ENCODE measurements at regions not wholly inside any gene's neighbourhood (a gene's known extent, or its start where the extent isn't known, plus 50 kb on each side); places are given as distances from the start of the nearest gene placed in this dataset.

DNA sequence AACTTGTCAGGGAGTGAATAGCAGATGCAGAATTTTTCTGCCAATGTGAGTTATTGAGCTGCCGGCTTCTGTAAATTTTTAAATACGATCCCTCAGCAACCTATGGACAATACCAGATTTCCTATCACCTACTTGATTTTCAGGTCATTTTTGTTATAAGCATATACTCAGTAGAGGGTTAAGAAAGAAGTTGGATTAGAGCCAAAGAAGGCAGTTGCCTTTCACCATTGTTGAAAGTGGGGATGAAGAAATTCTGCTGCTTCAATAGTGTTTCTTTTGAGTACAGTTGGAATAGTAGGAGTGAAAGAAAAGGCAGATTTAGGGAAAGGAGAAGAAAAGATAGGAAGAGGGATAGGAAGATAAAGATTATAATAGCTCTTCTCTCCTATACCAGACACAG is 197.1 kb downstream of the ATP23 start:
- TF ChIP-seq, protein P1, sequence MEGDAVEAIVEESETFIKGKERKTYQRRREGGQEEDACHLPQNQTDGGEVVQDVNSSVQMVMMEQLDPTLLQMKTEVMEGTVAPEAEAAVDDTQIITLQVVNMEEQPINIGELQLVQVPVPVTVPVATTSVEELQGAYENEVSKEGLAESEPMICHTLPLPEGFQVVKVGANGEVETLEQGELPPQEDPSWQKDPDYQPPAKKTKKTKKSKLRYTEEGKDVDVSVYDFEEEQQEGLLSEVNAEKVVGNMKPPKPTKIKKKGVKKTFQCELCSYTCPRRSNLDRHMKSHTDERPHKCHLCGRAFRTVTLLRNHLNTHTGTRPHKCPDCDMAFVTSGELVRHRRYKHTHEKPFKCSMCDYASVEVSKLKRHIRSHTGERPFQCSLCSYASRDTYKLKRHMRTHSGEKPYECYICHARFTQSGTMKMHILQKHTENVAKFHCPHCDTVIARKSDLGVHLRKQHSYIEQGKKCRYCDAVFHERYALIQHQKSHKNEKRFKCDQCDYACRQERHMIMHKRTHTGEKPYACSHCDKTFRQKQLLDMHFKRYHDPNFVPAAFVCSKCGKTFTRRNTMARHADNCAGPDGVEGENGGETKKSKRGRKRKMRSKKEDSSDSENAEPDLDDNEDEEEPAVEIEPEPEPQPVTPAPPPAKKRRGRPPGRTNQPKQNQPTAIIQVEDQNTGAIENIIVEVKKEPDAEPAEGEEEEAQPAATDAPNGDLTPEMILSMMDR (conservative IDR thresholded peaks at IDR 0.05; ENCODE audit: low read depth, low read length): no peak
- peak; percentile 16 for DNase-seq (ENCODE audit: low read depth)
- no peak overlapping the region for H3K4me3 ChIP-seq (ENCODE audit: low read depth, low read length)

DNA sequence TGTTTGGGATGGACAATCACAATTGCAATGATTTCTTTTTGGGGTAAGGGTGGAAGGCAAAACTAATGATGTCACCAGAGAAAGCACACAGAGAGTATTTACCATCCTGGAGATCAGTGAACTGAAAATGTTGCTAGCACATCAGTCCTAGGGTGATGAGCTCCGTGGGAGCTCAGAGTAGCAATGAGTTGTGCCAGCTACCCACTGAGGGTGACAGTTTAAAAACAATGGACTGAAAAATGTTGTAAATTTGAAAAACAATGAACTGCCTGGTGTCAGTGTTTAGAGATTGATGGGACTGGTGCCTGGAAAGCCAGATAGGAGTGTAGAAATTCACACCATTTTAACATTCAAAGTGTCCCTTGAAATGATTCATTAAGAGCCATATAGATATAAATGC is 198.5 kb downstream of the ATP23 start:
- no peak for DNase-seq (ENCODE audit: low read depth)
- TF ChIP-seq, protein P1 (conservative IDR thresholded peaks at IDR 0.05; ENCODE audit: low read depth, low read length): no peak
- no peak overlapping the region for H3K4me3 ChIP-seq (ENCODE audit: low read depth, low read length)

DNA sequence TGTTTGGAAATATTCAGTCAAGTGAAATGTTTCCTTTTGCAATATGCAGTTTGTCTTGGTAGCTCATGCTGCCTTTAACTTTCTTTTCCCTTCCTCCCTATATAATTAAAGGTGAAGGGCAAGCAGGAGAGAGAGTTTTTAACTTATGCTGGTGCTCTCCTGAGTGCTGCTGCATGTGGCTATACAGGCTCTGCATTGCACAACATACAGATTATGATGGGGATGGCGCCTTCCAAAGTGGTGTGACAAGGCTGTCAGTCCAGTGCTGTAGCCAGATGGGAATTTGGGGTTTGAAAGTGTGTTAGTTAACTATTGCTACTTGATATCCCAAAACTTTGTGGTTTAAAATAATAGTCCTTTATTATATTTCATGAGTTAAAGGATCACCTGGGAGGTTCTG is 199.0 kb downstream of the ATP23 start:
- DNase-seq (ENCODE audit: low read depth): no peak
- TF ChIP-seq, protein P1 (conservative IDR thresholded peaks at IDR 0.05; ENCODE audit: low read depth, low read length): no peak
- H3K4me3 ChIP-seq (ENCODE audit: low read depth, low read length): no peak overlapping the region

DNA sequence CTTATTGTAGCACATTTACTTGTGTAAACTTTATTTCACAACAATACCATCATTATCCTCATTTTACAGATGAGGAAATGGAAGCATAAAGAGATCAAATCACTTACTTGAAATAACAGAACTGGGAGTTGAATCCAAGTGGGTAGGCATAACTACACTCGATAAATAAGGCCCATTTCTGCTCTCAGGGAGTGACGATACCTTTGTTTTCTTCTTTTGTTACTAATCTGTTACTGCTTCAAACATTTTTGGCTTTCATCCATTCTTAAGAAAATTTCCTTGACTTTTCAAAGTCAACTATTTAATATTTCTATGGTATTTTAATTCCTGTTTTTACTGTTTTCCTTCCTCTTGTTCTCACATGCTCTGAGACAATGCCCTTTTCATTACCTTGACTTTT is 201.6 kb downstream of the ATP23 start:
- H3K4me3 ChIP-seq (ENCODE audit: low read depth, low read length): no peak overlapping the region
- DNase-seq (ENCODE audit: low read depth): no peak
- TF ChIP-seq, protein P1 (conservative IDR thresholded peaks at IDR 0.05; ENCODE audit: low read depth, low read length): no peak

DNA sequence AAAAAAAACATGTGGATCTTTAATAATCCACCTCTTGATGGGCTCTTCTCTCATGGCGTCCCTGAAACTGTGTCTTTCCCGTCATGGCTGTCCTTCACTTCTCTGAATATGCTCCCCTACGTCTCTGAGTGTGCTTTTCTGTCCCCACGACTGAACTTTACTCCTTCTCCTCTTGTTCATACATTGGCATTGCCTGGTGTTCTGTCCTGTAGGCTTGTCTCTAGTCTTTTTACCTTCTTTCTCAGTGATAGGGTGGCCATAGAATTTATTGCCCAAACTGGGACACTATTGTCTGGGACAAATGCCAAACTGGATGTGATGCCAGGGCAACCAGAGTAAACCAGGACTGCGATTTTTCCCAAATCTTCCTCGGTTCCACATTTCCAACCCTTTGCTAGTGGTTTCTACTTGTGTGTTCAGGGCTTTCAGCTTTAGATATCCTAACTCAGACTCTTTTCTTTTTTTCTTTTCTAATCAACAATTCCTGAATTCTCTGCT is 202.2 kb downstream of the ATP23 start:
- TF ChIP-seq, protein P1 (conservative IDR thresholded peaks at IDR 0.05; ENCODE audit: low read depth, low read length): no peak
- no peak overlapping the region for H3K4me3 ChIP-seq (ENCODE audit: low read depth, low read length)
- DNase-seq (ENCODE audit: low read depth): no peak

DNA sequence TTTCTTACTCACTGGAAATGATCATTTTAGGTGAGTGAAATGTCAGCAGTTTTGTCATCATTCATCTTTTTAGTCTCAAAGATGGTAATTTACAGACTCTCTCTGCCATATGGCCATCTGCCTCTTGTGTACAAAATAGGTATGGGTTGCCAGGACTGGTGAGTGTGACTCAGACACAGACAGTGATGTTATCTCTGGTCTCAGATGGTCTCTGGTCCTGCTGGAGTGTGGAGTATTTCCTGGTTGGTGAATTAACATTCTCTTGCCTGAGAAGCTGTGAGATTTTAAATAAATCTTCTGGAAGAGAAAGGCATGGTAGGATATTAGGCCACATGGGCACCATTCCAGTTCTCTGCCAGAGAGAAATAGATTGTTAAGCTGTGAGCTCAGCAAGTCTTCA is 207.0 kb downstream of the ATP23 start:
- TF ChIP-seq, protein P1 (conservative IDR thresholded peaks at IDR 0.05; ENCODE audit: low read depth, low read length): no peak
- no peak overlapping the region for H3K4me3 ChIP-seq (ENCODE audit: low read depth, low read length)
- DNase-seq (ENCODE audit: low read depth): peak; percentile 71

DNA sequence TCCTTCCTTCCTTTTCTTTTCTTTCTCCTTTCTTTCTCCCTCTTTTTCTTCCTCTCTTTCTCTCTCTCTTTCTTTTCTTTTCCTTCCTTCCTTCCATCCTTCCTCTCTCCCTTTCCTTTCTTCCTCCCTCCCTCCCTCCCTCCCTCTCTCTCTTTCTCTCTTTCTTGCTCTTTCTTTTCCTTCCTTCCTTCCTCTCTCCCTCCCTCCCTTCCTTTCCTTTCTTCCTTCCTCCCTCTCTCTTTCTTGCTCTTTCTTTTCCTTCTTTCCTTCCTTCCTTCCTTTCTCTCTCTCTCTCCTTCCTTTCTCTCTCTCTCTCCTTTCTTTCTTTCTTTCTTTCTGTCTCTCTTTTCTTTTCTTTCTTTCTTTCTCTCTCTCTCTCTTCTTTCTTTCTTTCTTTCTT is 207.6 kb downstream of the ATP23 start:
- H3K4me3 ChIP-seq (ENCODE audit: low read depth, low read length): no peak overlapping the region
- TF ChIP-seq, protein P1 (conservative IDR thresholded peaks at IDR 0.05; ENCODE audit: low read depth, low read length): no peak
- DNase-seq (ENCODE audit: low read depth): no peak
